Gastrocnemius medialis (tissue), 4 donors: ENCODE measurements at regions not wholly inside any gene's neighbourhood (a gene's known extent, or its start where the extent isn't known, plus 50 kb on each side); places are given as distances from the start of the nearest gene placed in this dataset.

Experiments
- ATAC-seq, 2 donors: fragments of 150-250 bp; one replicate each; pipeline ENCODE4 v1.9.1; 2016
- DNase-seq, 2 donors: peaks; one replicate each; pipeline ENCODE4 v3.0.0-alpha.2; 2019
- H3K27ac ChIP-seq, 4 donors: fragments of 200-600 bp; sonication (generic); 1 replicate in 1 of 4; 2 replicates in 3 of 4; pipeline ENCODE4 v1.5.1; 2016 to 2018; ENCODE audit warnings: mild to moderate bottlenecking in 2 of 4, moderate library complexity in 1 of 4
- H3K27me3 ChIP-seq, 3 donors: fragments of 200-600 bp; sonication (generic) in 2 of 3; 1 replicate in 1 of 3; 2 replicates in 2 of 3; pipeline versions ENCODE4 v1.5.1 to v1.6.0; 2016 to 2019; ENCODE audit warnings: mild to moderate bottlenecking in 1 of 3, moderate library complexity in 1 of 3
- H3K36me3 ChIP-seq, 2 donors: fragments of 200-600 bp; sonication (generic) in 1 of 2; one replicate each; pipeline ENCODE4 v1.5.1; 2017 to 2018
- H3K4me1 ChIP-seq, 2 donors: fragments of 200-600 bp; sonication (generic) in 1 of 2; one replicate each; pipeline ENCODE4 v1.5.1; 2016 to 2017; ENCODE audit warnings: mild to moderate bottlenecking in 2 of 2
- H3K4me3 ChIP-seq, 4 donors: fragments of 200-600 bp; sonication (generic) in 3 of 4; 1 replicate in 1 of 4; 2 replicates in 3 of 4; pipeline ENCODE4 v1.5.1; 2016 to 2019; ENCODE audit warnings: mild to moderate bottlenecking in 2 of 4
- H3K9me3 ChIP-seq, 3 donors: fragments of 200-600 bp; sonication (generic) in 2 of 3; 1 replicate in 1 of 3; 2 replicates in 2 of 3; pipeline ENCODE4 v1.5.1; 2016 to 2019
- CTCF ChIP-seq, 5 experiments: fragments of 450-650 bp in 3 of 5; fragments of 200-600 bp in 2 of 5; sonication (generic) in 2 of 5; IDR thresholded peaks in 4 of 5; conservative IDR thresholded peaks in 1 of 5; 1 replicate in 4 of 5; 2 replicates in 1 of 5; pipeline ENCODE4 v1.5.1; 2016 to 2019; ENCODE audit warnings: antibody characterized with exemption in 5 of 5, mild to moderate bottlenecking in 3 of 5, moderate library complexity in 3 of 5
- POLR2A ChIP-seq, 2 donors: fragments of 450-650 bp; IDR thresholded peaks; one replicate each; pipeline ENCODE4 v1.6.1; 2017; ENCODE audit warnings: antibody characterized with exemption in 2 of 2, mild to moderate bottlenecking in 2 of 2, moderate library complexity in 2 of 2
- in situ Hi-C, 4 donors: fragments of 200-750 bp; cut with MboI; loops; one replicate each; pipeline versions ENCODE4 v1.15.0 to v1.8.0; 2017; ENCODE audit warnings: low sequenced_read_pairs in 4 of 4
- intact Hi-C: fragments of 100-400 bp; cut with DNase I; formaldehyde crosslinking; loops from one replicate; pipeline ENCODE4 v1.15.1; 2023; ENCODE audit warnings: low total_unique reads

- Histone ChIP-seq H3K4me3 (no peak overlapping the region), H3K36me3 (no peaks in the 10 kb centered on the region), H3K27ac (no peak overlapping the region), H3K27me3 (no peaks in the 10 kb centered on the region), H3K9me3 (no peaks in the 10 kb centered on the region), H3K4me1 (no peaks in the 10 kb centered on the region)
- in situ Hi-C loops = no loop called here
- ATAC-seq (no peak), DNase-seq (no peak)
- TF ChIP-seq CTCF (IDR thresholded peaks at IDR 0.05 in 4 of 5, conservative IDR thresholded peaks at IDR 0.05 in 1 of 5) (no peak), POLR2A (IDR thresholded peaks at IDR 0.05) (no peak)
- intact Hi-C loops = no loop called here
Measured at GRCh38 chr5:22968386-22968785, 115.2 kb upstream of the CDH12 start.

GRCh38 chr5:22965960-22966359, 112.8 kb upstream of the CDH12 start:
- H3K4me3 ChIP-seq = no peak overlapping the region
- in situ Hi-C loops (no loop called here), intact Hi-C loops (no loop called here)
- ATAC-seq (no peak), DNase-seq (no peak)
- no peak overlapping the region for H3K27ac ChIP-seq
- TF ChIP-seq CTCF (IDR thresholded peaks at IDR 0.05 in 4 of 5, conservative IDR thresholded peaks at IDR 0.05 in 1 of 5) = no peak
- TF ChIP-seq POLR2A (IDR thresholded peaks at IDR 0.05) = no peak
- H3K36me3 ChIP-seq = no peaks in the 10 kb centered on the region
- H3K4me1 ChIP-seq = no peaks in the 10 kb centered on the region
- H3K27me3 ChIP-seq = no peaks in the 10 kb centered on the region
- H3K9me3 ChIP-seq = no peaks in the 10 kb centered on the region

GRCh38 chr5:22964632-22965031, 111.5 kb upstream of the CDH12 start:
- intact Hi-C loops (no loop called here), in situ Hi-C loops (no loop called here)
- DNase-seq (no peak), ATAC-seq (no peak)
- no peak overlapping the region for H3K4me3 ChIP-seq
- no peak overlapping the region for H3K27ac ChIP-seq
- H3K36me3 ChIP-seq = no peaks in the 10 kb centered on the region
- no peaks in the 10 kb centered on the region for H3K9me3 ChIP-seq
- no peaks in the 10 kb centered on the region for H3K27me3 ChIP-seq
- no peak for TF ChIP-seq POLR2A (IDR thresholded peaks at IDR 0.05)
- TF ChIP-seq CTCF (IDR thresholded peaks at IDR 0.05 in 4 of 5, conservative IDR thresholded peaks at IDR 0.05 in 1 of 5) = no peak
- H3K4me1 ChIP-seq = no peaks in the 10 kb centered on the region

- TF ChIP-seq CTCF (IDR thresholded peaks at IDR 0.05 in 4 of 5, conservative IDR thresholded peaks at IDR 0.05 in 1 of 5) = no peak
- TF ChIP-seq POLR2A (IDR thresholded peaks at IDR 0.05) = no peak
- intact Hi-C loops = no loop called here
- H3K9me3 ChIP-seq = no peaks in the 10 kb centered on the region
Measured at GRCh38 chr5:22958462-22959262, 105.5 kb upstream of the CDH12 start.

GRCh38 chr5:22947921-22948320, 94.8 kb upstream of the CDH12 start:
- no peak for TF ChIP-seq POLR2A (IDR thresholded peaks at IDR 0.05)
- no peaks in the 10 kb centered on the region for H3K4me1 ChIP-seq
- H3K27ac ChIP-seq = no peak overlapping the region

More at GRCh38 chr5:22958462-22959262, 105.5 kb upstream of the CDH12 start:
- H3K27ac ChIP-seq = no peak overlapping the region
- DNase-seq (no peak), ATAC-seq (no peak)
- in situ Hi-C loops = no loop called here
- H3K4me1 ChIP-seq = no peaks in the 10 kb centered on the region
- no peaks in the 10 kb centered on the region for H3K36me3 ChIP-seq
- no peaks in the 10 kb centered on the region for H3K27me3 ChIP-seq
- no peak overlapping the region for H3K4me3 ChIP-seq

More at GRCh38 chr5:22947921-22948320, 94.8 kb upstream of the CDH12 start:
- H3K4me3 ChIP-seq = no peak overlapping the region
- ATAC-seq = no peak
- H3K36me3 ChIP-seq = no peaks in the 10 kb centered on the region
- in situ Hi-C loops = no loop called here
- no peaks in the 10 kb centered on the region for H3K27me3 ChIP-seq
- H3K9me3 ChIP-seq = no peaks in the 10 kb centered on the region
- intact Hi-C loops = no loop called here
- no peak for DNase-seq
